K562 (cell line): ENCODE measurements at regions not wholly inside any gene's neighbourhood (a gene's known extent, or its start where the extent isn't known, plus 50 kb on each side); places are given as distances from the start of the nearest gene placed in this dataset.

Source experiments
- ATAC-seq: fragments of 200-7000 bp; cut with Tn5 transposase; 3 replicates; pipeline ENCODE4 v1.9.1; 2020; ENCODE audit warnings: moderate library complexity
- BruUV-seq: library from RNA; stranded (reverse); fragments of 400-500 nt; replicated peaks from 2 replicates; lab custom pipeline; 2021; lab: Mats Ljungman, UMichigan
- CTCF ChIA-PET: fragments of 300-600 bp; formaldehyde crosslinking; extraction: SDS; loops from one replicate; lab custom pipeline; 2021; ENCODE audit warnings: low intra/inter-chr PET ratio; lab: Yijun Ruan, JAX
- POLR2A ChIA-PET: fragments of 300-600, 350-650 bp; sonication (Branson Sonifier 250); formaldehyde crosslinking; extraction: SDS; loops from one replicate; lab custom pipeline; 2021; ENCODE audit warnings: antibody characterized with exemption, inconsistent platforms; lab: Yijun Ruan, JAX
- DNase-seq, 4 experiments: peaks; one replicate each; pipeline versions ENCODE4 v3.0.0 to v3.0.0-alpha.2; 2011 to 2018; ENCODE audit warnings: low spot score in 3 of 4, mixed read lengths in 3 of 4; ENCODE audit errors: extremely low read depth in 1 of 4
- FAIRE-seq: peaks from 2 replicates; lab custom pipeline; 2011; peaks lifted over from hg19 to GRCh38; lab: Jason Lieb, UNC
- H2AFZ ChIP-seq: 2 replicates; pipeline ENCODE4 v1.6.0; 2011; ENCODE audit warnings: low read depth, low read length, control low read depth, inconsistent platforms
- H3K27ac ChIP-seq: fragments of 200-600 bp; 3 replicates; pipeline ENCODE4 v1.8.0; 2011; ENCODE audit warnings: low read depth, mild to moderate bottlenecking, control low read depth, inconsistent platforms, low read length, moderate library complexity, mixed read lengths; ENCODE audit errors: extremely low read depth
- H3K27me3 ChIP-seq, 2 experiments: fragments of 300-600 bp in 1 of 2; 2 replicates in 1 of 2; 3 replicates in 1 of 2; pipeline versions ENCODE4 v1.6.0 to v1.8.0; 2011; ENCODE audit warnings: inconsistent platforms in 2 of 2, low read length in 2 of 2, mild to moderate bottlenecking in 1 of 2, mixed read lengths in 1 of 2, moderate library complexity in 1 of 2; ENCODE audit not compliant: control insufficient read depth in 2 of 2, insufficient read depth in 2 of 2
- H3K36me3 ChIP-seq: fragments of 300-600 bp; 3 replicates; pipeline ENCODE4 v1.8.0; 2011; ENCODE audit warnings: mild to moderate bottlenecking, low read length, inconsistent platforms; ENCODE audit not compliant: control insufficient read depth, insufficient read depth
- H3K4me1 ChIP-seq, 2 experiments: fragments of 200-600 bp in 1 of 2; replicated peaks in 1 of 2; 2 replicates in 1 of 2; 3 replicates in 1 of 2; pipeline versions ENCODE4 v1.5.1 to v1.8.0; 2011; ENCODE audit warnings: inconsistent platforms in 2 of 2, low read length in 2 of 2, mild to moderate bottlenecking in 1 of 2, mixed read lengths in 1 of 2, moderate library complexity in 1 of 2; ENCODE audit not compliant: control insufficient read depth in 2 of 2, insufficient read depth in 2 of 2
- H3K4me2 ChIP-seq: 2 replicates; pipeline ENCODE4 v1.6.1; 2011; ENCODE audit warnings: low read length, control low read depth, inconsistent platforms, mixed read lengths; ENCODE audit not compliant: insufficient read depth
- H3K4me3 ChIP-seq: fragments of 200-600 bp; sonication (generic), shearing (Covaris generic); 2 replicates; pipeline ENCODE4 v1.5.1; 2016; ENCODE audit warnings: control low read depth, inconsistent platforms
- H3K79me2 ChIP-seq: fragments of 200-600 bp; 3 replicates; pipeline ENCODE4 v1.8.0; 2011; ENCODE audit warnings: low read length, inconsistent platforms; ENCODE audit not compliant: control insufficient read depth, insufficient read depth
- H3K9ac ChIP-seq, 2 experiments: 2 replicates each; pipeline versions ENCODE4 v1.6.0 to v1.6.1; 2011; ENCODE audit warnings: low read depth in 2 of 2, low read length in 2 of 2, control low read depth in 1 of 2, inconsistent platforms in 1 of 2, mild to moderate bottlenecking in 1 of 2, mixed read lengths in 1 of 2; ENCODE audit not compliant: insufficient read depth in 1 of 2
- H3K9me1 ChIP-seq: one replicate; pipeline ENCODE4 v1.6.0; 2011; ENCODE audit warnings: inconsistent platforms, mild to moderate bottlenecking, low read length, moderate library complexity; ENCODE audit not compliant: control insufficient read depth, insufficient read depth
- H3K9me3 ChIP-seq: replicated peaks from 2 replicates; pipeline ENCODE4 v1.5.1; 2011; ENCODE audit warnings: low read depth, low read length, inconsistent platforms; ENCODE audit not compliant: control insufficient read depth, insufficient read depth
- H4K20me1 ChIP-seq: replicated peaks from 2 replicates; pipeline ENCODE4 v1.6.1; 2011; ENCODE audit warnings: low read length, inconsistent platforms, mixed read lengths; ENCODE audit not compliant: control insufficient read depth, insufficient read depth
- FOSL1 ChIP-seq: fragments of 200-800 bp; sonication (Bioruptor generic); conservative IDR thresholded peaks from 2 replicates; pipeline ENCODE4 v1.6.1; 2016; ENCODE audit warnings: missing genetic modification characterization, missing compliant biosample characterization
- FOXP1 ChIP-seq: sonication (generic); formaldehyde crosslinking; IDR thresholded peaks from 2 replicates; pipeline ENCODE4 v1.8.0; 2022; ENCODE audit warnings: mild to moderate bottlenecking, missing genetic modification reagents
- HDAC2 ChIP-seq: fragments of 450-650 bp; IDR thresholded peaks from 2 replicates; pipeline ENCODE4 v1.6.1; 2016; ENCODE audit warnings: mild to moderate bottlenecking
- NFXL1 ChIP-seq: fragments of 450-650 bp; formaldehyde crosslinking; IDR thresholded peaks from 2 replicates; pipeline ENCODE4 v1.4.0; 2021; ENCODE audit warnings: mild to moderate bottlenecking
- PTRF ChIP-seq: fragments of 450-650 bp; IDR thresholded peaks from 2 replicates; pipeline ENCODE4 v1.6.1; 2016; ENCODE audit warnings: mild to moderate bottlenecking, missing genetic modification characterization, missing compliant biosample characterization
- SAFB ChIP-seq: fragments of 200-400 bp; formaldehyde crosslinking; IDR thresholded peaks from 2 replicates; pipeline ENCODE4 v1.6.1; 2017; ENCODE audit warnings: low read depth, low read length, borderline replicate concordance
- TAF15 ChIP-seq: fragments of 200-400 bp; formaldehyde crosslinking; IDR thresholded peaks from 2 replicates; pipeline ENCODE4 v1.6.1; 2017; ENCODE audit warnings: mild to moderate bottlenecking, low read depth, low read length, moderate library complexity
- ZNF134 ChIP-seq: fragments of 250-450 bp; sonication (Bioruptor Pico); conservative IDR thresholded peaks from 2 replicates; pipeline ENCODE4 v1.4.0; 2020
- ZNF253 ChIP-seq: fragments of 250-450 bp; sonication (Bioruptor Pico); conservative IDR thresholded peaks from 2 replicates; pipeline ENCODE4 v1.6.1; 2021; ENCODE audit warnings: mild to moderate bottlenecking
- ZNF316 ChIP-seq: fragments of 450-650 bp; IDR thresholded peaks from 2 replicates; pipeline ENCODE4 v1.6.1; 2016
- WGBS: fragments of 100-300 bp; shearing (Covaris generic); methylation state at CpG from one replicate; pipeline ENCODE4 v1.1.6; 2016; ENCODE audit warnings: low coverage, mixed read lengths; ENCODE audit not compliant: insufficient coverage; ENCODE audit errors: missing lambda C conversion rate; 5-methylcytosine and 5-hydroxymethylcytosine counted together
- in situ Hi-C: fragments of 300-500 bp; cut with MboI; formaldehyde crosslinking; loops from 4 replicates; pipeline ENCODE4 v1.15.0; 2018; ENCODE audit warnings: inconsistent platforms, mixed read lengths
- intact Hi-C: fragments of 100-400 bp; cut with micrococcal nuclease; formaldehyde crosslinking; loops from 2 replicates; pipeline ENCODE4 v1.14.2; 2022
- TF ChIP-seq, protein P1 (sequence below): fragments of 450-650 bp; conservative IDR thresholded peaks from 2 replicates; pipeline ENCODE4 v1.6.1; 2016; ENCODE audit warnings: missing genetic modification characterization, low read depth, mild to moderate bottlenecking, control low read depth, missing compliant biosample characterization
- TF ChIP-seq, protein P2 (sequence below): sonication (generic); formaldehyde crosslinking; IDR thresholded peaks from 2 replicates; pipeline ENCODE4 v1.4.0; 2020; ENCODE audit warnings: mild to moderate bottlenecking, missing genetic modification reagents

DNA sequence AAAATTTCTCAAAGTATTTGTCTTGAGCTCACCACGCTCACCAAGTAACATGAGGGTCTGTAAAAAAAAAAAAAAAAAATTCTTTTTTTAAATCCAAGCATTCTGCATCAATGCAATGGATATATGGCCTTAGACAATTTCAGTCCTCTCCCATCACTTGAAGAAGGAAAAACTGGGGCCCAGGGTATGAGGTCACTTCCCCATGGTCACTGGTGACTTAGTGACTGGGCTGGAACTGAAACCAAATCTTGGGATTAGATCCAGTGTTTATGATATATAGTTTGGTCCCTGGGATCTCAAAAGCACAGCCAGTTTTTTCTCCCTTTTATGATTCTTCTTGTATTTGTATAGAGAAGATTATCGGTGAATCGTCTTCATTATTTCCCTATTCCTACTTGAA, 477.9 kb upstream of the TNP1 start:
- no peak for ATAC-seq
- no peak overlapping the region for H3K4me2 ChIP-seq
- no peaks in the 10 kb centered on the region for H3K79me2 ChIP-seq
- 5% methylated on average over 2 of the region's 3 CpGs for WGBS
- no peaks in the 10 kb centered on the region for H3K36me3 ChIP-seq
- H3K9me1 ChIP-seq, result no peaks in the 10 kb centered on the region
- no peak overlapping the region for H3K4me3 ChIP-seq
- intact Hi-C loops (no loop called here), in situ Hi-C loops (no loop called here)
- 0 out of 2 replicates have a peak, but pooled peaks have one; percentile 2 for TF ChIP-seq FOSL1 (tag)
- TF ChIP-seq ZNF134 (CRISPR knock-in tag), result no peak
- TF ChIP-seq, protein P1, sequence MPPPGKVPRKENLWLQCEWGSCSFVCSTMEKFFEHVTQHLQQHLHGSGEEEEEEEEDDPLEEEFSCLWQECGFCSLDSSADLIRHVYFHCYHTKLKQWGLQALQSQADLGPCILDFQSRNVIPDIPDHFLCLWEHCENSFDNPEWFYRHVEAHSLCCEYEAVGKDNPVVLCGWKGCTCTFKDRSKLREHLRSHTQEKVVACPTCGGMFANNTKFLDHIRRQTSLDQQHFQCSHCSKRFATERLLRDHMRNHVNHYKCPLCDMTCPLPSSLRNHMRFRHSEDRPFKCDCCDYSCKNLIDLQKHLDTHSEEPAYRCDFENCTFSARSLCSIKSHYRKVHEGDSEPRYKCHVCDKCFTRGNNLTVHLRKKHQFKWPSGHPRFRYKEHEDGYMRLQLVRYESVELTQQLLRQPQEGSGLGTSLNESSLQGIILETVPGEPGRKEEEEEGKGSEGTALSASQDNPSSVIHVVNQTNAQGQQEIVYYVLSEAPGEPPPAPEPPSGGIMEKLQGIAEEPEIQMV (tag), result no peak
- no peak for TF ChIP-seq ZNF253 (CRISPR knock-in tag)
- no peak overlapping the region for H2AFZ ChIP-seq
- DNase-seq, result no peak
- ChIA-PET POLR2A (no interaction called here), CTCF (no interaction called here)
- no peaks in the 10 kb centered on the region for H4K20me1 ChIP-seq
- no peak overlapping the region for H3K9ac ChIP-seq
- H3K4me1 ChIP-seq, result no peaks in the 10 kb centered on the region
- H3K27ac ChIP-seq, result no peak overlapping the region
- no TSS peak for BruUV-seq
- H3K9me3 ChIP-seq, result no peaks in the 10 kb centered on the region
- FAIRE-seq, result no peak
- no peaks in the 10 kb centered on the region for H3K27me3 ChIP-seq

DNA sequence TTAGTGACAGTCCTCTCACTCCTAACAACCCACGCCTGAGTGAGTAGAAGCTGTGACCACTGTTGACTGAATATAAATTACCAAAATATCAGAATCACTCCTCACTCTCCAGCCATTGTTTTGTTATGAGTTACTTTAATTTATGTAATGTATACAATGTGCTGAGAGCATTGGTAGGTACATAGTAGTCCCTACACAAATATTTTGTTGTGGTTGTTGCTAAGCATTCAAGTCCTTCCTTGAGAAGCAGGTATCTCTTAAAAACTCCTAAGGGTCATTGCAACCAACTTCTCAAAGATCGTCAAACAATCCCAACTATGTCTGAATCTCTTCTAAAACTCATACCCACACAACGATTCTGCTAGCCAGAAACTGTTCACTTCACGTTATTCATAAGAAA, 476.8 kb upstream of the TNP1 start:
- Histone ChIP-seq H3K36me3 (no peaks in the 10 kb centered on the region), H3K4me2 (no peak overlapping the region), H3K79me2 (no peaks in the 10 kb centered on the region), H3K4me1 (no peaks in the 10 kb centered on the region), H3K27ac (no peak overlapping the region), H2AFZ (no peak overlapping the region), H3K27me3 (no peaks in the 10 kb centered on the region), H4K20me1 (no peaks in the 10 kb centered on the region), H3K4me3 (no peak overlapping the region), H3K9me3 (no peaks in the 10 kb centered on the region), H3K9me1 (no peaks in the 10 kb centered on the region), H3K9ac (no peak overlapping the region)
- ChIA-PET CTCF (no interaction called here), POLR2A (no interaction called here)
- no TSS peak for BruUV-seq
- FAIRE-seq (no peak), DNase-seq (no peak), ATAC-seq (no peak)
- intact Hi-C loops, result no loop called here
- WGBS, result 3% methylated on average over 4 of the region's 4 CpGs
- in situ Hi-C loops, result no loop called here
- TF ChIP-seq HDAC2 (no peak), TAF15 (no peak), SAFB (no peak), FOXP1 (CRISPR knock-in tag) (no peak), ZNF316 (no peak), PTRF (no peak), NFXL1 (CRISPR knock-in tag) (no peak)
- TF ChIP-seq, protein P2, sequence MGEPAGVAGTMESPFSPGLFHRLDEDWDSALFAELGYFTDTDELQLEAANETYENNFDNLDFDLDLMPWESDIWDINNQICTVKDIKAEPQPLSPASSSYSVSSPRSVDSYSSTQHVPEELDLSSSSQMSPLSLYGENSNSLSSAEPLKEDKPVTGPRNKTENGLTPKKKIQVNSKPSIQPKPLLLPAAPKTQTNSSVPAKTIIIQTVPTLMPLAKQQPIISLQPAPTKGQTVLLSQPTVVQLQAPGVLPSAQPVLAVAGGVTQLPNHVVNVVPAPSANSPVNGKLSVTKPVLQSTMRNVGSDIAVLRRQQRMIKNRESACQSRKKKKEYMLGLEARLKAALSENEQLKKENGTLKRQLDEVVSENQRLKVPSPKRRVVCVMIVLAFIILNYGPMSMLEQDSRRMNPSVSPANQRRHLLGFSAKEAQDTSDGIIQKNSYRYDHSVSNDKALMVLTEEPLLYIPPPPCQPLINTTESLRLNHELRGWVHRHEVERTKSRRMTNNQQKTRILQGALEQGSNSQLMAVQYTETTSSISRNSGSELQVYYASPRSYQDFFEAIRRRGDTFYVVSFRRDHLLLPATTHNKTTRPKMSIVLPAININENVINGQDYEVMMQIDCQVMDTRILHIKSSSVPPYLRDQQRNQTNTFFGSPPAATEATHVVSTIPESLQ (CRISPR knock-in tag), result no peak
